Neural cell (in vitro differentiated cells): ENCODE measurements at regions not wholly inside any gene's neighbourhood (a gene's known extent, or its start where the extent isn't known, plus 50 kb on each side); places are given as distances from the start of the nearest gene placed in this dataset.

Source experiments
- CTCF ChIP-seq: fragments of 450-650 bp; IDR thresholded peaks from 2 replicates; pipeline ENCODE4 v1.5.1; 2014; ENCODE audit warnings: antibody characterized with exemption, mild to moderate bottlenecking, moderate library complexity; ENCODE audit not compliant: poor library complexity, severe bottlenecking
- EP300 ChIP-seq: fragments of 450-650 bp; conservative IDR thresholded peaks from 2 replicates; pipeline ENCODE4 v1.6.1; 2014; ENCODE audit warnings: antibody characterized with exemption, mild to moderate bottlenecking, moderate library complexity; ENCODE audit not compliant: poor library complexity, severe bottlenecking
- EZH2 ChIP-seq: fragments of 200-600, 300-800 bp; shearing (Covaris generic), sonication (generic); IDR thresholded peaks from 2 replicates; pipeline ENCODE4 v1.6.1; 2014; ENCODE audit warnings: antibody characterized with exemption, low read length, borderline replicate concordance, mild to moderate bottlenecking; ENCODE audit not compliant: insufficient read depth, poor library complexity, severe bottlenecking
- POLR2AphosphoS5 ChIP-seq: IDR thresholded peaks from 2 replicates; pipeline ENCODE4 v1.6.1; 2012
- SMC3 ChIP-seq: fragments of 450-650 bp; conservative IDR thresholded peaks from 2 replicates; pipeline ENCODE4 v1.6.1; 2014; ENCODE audit warnings: antibody characterized with exemption, mild to moderate bottlenecking, moderate library complexity; ENCODE audit not compliant: poor library complexity
- TAF1 ChIP-seq: IDR thresholded peaks from 2 replicates; pipeline ENCODE4 v1.6.1; 2012; ENCODE audit warnings: low read depth

- TF ChIP-seq CTCF (no peak), EZH2 (no peak), SMC3 (no peak), TAF1 (no peak), EP300 (no peak), POLR2AphosphoS5 (no peak)
Observed at GRCh38 chr3:28799084-28799483, 450.5 kb upstream of the AZI2 start.
